Large intestine (tissue), 3 donors: ENCODE measurements at regions not wholly inside any gene's neighbourhood (a gene's known extent, or its start where the extent isn't known, plus 50 kb on each side); places are given as distances from the start of the nearest gene placed in this dataset.

Source experiments
- DNase-seq, 2 donors: peaks; one replicate each; pipeline versions ENCODE4 v3.0.0 to v3.0.0-alpha.2; 2013
- H3K27ac ChIP-seq: one replicate; pipeline ENCODE4 v1.5.1; 2013; ENCODE audit warnings: low read length
- H3K27me3 ChIP-seq: 2 replicates; pipeline ENCODE4 v1.6.1; 2013; ENCODE audit warnings: low read length; ENCODE audit not compliant: control insufficient read depth, insufficient read depth
- H3K36me3 ChIP-seq: 2 replicates; pipeline ENCODE4 v1.6.1; 2013; ENCODE audit warnings: low read length; ENCODE audit not compliant: control insufficient read depth, insufficient read depth
- H3K4me1 ChIP-seq: one replicate; pipeline ENCODE4 v1.6.1; 2013; ENCODE audit warnings: low read length; ENCODE audit not compliant: control insufficient read depth, insufficient read depth
- H3K4me3 ChIP-seq: one replicate; pipeline ENCODE4 v1.5.1; 2013; ENCODE audit warnings: low read length
- H3K9me3 ChIP-seq: one replicate; pipeline ENCODE4 v1.6.1; 2013; ENCODE audit warnings: mild to moderate bottlenecking, low read depth, low read length, moderate library complexity; ENCODE audit not compliant: control insufficient read depth
- WGBS: methylation state at CpG from one replicate; pipeline ENCODE4 v1.1.5; 2013; ENCODE audit warnings: low lambda C conversion rate; ENCODE audit not compliant: insufficient coverage; 5-methylcytosine and 5-hydroxymethylcytosine counted together

DNA sequence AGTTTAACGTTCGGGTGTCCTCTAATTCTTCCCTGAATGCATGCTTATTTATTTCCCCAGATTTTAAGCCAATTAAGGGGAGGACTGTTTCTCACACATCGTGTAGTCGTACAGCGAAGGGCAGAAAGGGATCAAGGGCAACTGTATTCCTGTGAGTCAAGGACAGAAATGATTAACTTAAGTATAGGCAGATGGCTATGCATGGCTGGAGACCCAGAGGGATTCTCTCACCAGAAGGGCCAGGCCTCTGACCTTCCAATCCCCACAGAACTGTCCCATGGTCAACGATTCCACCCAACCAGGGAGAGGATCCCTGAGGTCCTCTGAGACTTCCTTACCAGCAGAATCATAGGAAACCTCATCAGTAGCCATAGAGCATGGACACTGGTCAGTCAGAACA lies 161.8 kb upstream of the MAP1B start:
- DNase-seq = no peak
- H3K27me3 ChIP-seq = no peaks in the 10 kb centered on the region
- H3K27ac ChIP-seq = no peak overlapping the region
- no peaks in the 10 kb centered on the region for H3K9me3 ChIP-seq
- WGBS = no CpG with 5 or more reads among the region's 6 CpGs
- H3K4me3 ChIP-seq = no peak overlapping the region
- H3K4me1 ChIP-seq = no peaks in the 10 kb centered on the region
- H3K36me3 ChIP-seq = no peaks in the 10 kb centered on the region

DNA sequence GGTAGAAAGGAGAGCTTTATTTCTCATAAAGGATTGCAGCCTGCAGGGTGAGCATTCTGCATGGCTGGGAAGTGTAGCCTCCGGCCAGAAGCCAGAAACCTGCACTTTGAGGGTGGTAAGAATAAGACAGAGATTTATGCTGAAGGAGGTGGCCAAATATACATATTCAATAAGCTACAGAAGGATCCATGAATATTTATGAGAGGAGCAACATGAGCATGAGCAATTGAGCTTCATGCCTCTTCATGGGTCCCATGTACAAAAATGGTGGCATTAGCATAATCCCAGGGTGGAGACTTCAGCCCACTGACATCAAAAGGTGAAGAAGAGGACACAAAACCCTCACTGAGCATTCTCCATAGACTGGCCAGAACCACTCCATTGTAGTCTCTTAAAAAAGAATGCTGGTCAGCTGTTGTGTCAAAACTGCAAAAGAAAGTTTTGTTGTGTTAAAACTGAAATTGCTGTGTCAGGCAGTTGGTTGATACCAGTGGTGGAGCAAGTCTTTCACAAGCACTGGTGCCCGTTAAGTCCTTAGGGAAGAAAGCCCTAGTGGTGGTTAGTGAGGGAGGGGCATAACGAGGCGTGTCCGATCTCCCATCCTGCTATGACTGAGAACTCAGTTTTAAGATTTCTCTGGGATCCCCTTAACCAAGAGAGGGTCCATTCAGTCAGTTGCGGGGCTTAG lies 160.8 kb upstream of the MAP1B start:
- no peak for DNase-seq
- no peaks in the 10 kb centered on the region for H3K4me1 ChIP-seq
- no peaks in the 10 kb centered on the region for H3K27me3 ChIP-seq
- H3K4me3 ChIP-seq = no peak overlapping the region
- WGBS = no CpG with 5 or more reads among the region's 6 CpGs
- H3K9me3 ChIP-seq = no peaks in the 10 kb centered on the region
- H3K27ac ChIP-seq = no peak overlapping the region
- H3K36me3 ChIP-seq = no peaks in the 10 kb centered on the region

DNA sequence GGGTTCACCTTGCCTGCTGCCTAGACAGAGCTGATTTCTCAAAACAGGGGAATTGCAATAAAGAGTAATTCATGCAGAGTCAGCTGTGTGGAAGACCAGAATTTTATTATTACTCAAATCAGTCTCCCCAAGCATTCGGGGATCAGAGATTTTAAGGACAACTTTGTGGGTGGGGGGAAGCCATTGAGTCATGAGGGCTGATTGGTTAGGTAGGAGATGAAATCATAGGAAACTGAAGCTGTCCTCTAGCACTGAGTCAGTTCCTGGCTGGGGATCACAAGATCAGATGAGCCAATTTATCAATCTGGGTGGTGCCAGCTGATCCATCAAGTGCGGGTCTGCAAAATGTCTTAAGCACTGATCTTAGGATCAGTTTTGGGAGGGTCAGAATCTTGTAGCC lies 159.1 kb upstream of the MAP1B start:
- Histone ChIP-seq H3K4me1 (no peaks in the 10 kb centered on the region), H3K36me3 (no peaks in the 10 kb centered on the region), H3K4me3 (no peak overlapping the region), H3K9me3 (no peaks in the 10 kb centered on the region), H3K27ac (no peak overlapping the region), H3K27me3 (no peaks in the 10 kb centered on the region)
- WGBS = no CpG with 5 or more reads among the region's 2 CpGs
- no peak for DNase-seq

DNA sequence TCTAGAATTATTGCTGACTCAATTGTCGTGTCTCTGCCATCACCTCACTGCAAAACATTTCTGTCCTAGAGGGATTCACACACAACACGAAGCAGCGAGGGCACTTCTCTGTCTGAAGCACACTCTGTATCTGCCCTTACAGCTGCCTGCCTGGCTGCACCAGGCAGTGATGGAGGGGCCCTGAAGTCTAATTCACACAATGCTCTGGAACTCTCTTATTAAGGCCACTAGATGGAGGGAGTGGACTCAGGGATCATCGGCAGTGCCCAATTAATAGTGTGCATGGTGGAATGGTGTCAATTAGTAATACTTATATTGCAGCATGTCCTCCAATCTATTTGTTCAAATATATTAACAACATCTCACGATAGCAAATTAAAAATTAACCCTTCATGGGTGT lies 157.5 kb upstream of the MAP1B start:
- DNase-seq = no peak
- WGBS = 88% methylated on average over 1 of the region's 5 CpGs

DNA sequence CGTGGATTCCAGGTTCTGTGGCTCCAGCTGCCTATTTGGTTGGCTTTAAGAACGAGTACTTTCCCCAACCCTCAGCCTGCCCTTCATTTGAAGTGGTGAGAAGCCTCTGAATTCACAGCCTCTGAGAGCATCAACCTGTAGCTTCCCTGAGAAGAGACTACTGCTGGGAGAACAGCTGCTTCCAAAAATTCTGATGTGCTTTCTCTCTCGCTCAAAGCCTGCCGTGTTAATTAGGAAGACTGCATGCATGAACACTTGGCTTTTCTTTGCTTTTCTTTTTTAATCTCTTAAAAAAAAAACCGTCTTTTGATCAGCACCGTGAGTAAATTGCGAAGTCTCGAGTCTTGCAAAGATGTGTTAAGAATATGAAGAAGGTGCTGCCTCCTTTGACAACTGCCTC lies 153.4 kb upstream of the MAP1B start:
- Histone ChIP-seq H3K9me3 (no peaks in the 10 kb centered on the region), H3K36me3 (no peaks in the 10 kb centered on the region), H3K4me3 (no peak overlapping the region), H3K27me3 (no peaks in the 10 kb centered on the region), H3K27ac (no peak overlapping the region), H3K4me1 (no peaks in the 10 kb centered on the region)
- 100% methylated on average over 3 of the region's 8 CpGs for WGBS
- DNase-seq = no peak

More for the DNA sequence above, 157.5 kb upstream of the MAP1B start:
- Histone ChIP-seq H3K4me1 (no peaks in the 10 kb centered on the region), H3K27ac (no peak overlapping the region), H3K36me3 (no peaks in the 10 kb centered on the region), H3K9me3 (no peaks in the 10 kb centered on the region), H3K27me3 (no peaks in the 10 kb centered on the region), H3K4me3 (no peak overlapping the region)

DNA sequence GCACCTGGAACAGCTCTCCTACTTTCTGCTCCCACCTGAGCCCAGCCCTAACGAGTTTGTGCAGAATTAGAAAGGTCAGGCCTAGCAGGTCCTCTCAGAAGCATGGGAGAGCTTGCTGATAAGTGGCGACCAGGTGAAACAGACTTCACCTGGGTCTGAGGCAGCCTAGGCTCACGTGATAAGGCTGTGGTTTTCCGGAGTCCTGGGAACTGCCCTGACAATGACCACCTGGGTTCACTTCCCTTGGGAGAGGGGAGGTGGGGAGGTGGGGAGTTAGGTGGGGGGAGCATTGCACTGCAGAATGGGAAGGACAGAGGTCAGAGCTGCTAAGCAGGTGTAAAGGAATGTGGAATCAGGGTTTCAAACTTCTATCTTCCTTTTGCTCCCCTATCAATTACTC lies 152.9 kb upstream of the MAP1B start:
- no CpG with 5 or more reads among the region's 4 CpGs for WGBS
- Histone ChIP-seq H3K4me1 (no peaks in the 10 kb centered on the region), H3K9me3 (no peaks in the 10 kb centered on the region), H3K4me3 (no peak overlapping the region), H3K27ac (no peak overlapping the region), H3K27me3 (no peaks in the 10 kb centered on the region), H3K36me3 (no peaks in the 10 kb centered on the region)
- no peak for DNase-seq

DNA sequence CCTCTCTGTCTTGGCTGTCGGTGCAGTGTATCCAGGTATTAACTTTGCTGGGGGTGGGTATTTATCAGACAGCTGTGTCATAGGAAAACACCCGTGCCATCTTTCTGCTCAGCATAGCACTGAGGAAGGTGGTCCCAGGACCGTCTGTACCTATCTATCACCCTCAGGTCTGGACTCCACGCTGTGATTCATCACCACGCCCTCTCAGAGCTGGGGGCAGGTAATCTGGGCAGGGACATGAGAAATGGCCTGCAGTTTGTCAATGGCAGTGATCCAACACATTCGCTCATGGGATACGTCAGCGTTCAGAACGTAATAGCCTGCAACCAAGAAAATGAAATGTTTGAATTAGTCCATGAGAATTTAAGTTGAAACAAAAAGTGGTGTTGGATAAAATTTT lies 151.6 kb upstream of the MAP1B start:
- Histone ChIP-seq H3K27me3 (no peaks in the 10 kb centered on the region), H3K9me3 (no peaks in the 10 kb centered on the region), H3K27ac (no peak overlapping the region), H3K4me3 (no peak overlapping the region), H3K4me1 (no peaks in the 10 kb centered on the region), H3K36me3 (no peaks in the 10 kb centered on the region)
- WGBS = 100% methylated on average over 4 of the region's 9 CpGs
- no peak for DNase-seq

DNA sequence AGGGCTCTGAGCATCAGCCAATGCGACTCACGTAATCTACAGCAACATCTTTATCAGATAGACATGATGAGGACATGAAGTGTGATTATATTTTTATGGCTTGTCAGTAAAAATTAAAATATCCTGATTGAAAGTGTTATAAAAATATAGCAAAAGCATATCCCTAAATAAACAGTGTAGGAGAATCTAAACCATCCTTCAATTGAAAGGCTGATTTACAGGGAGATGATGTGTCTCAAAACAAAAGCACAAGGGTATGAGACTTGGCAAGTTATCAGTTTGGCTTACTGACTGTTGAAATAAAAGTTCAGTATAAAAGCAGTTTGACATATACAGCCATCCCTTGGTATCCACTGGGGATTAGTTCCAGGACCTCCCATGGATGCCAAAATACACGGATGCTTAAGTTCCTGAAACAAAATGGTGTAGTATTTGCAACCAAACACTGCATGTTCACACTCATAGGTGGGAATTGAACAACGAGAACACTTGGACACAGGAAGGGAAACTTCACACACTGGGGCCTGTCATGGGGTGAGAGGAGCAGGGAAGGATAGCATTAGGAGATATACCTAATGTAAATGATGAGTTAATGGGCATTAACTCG lies 149.9 kb upstream of the MAP1B start:
- WGBS = no CpG with 5 or more reads among the region's 5 CpGs
- Histone ChIP-seq H3K27ac (no peak overlapping the region), H3K36me3 (no peaks in the 10 kb centered on the region), H3K9me3 (no peaks in the 10 kb centered on the region), H3K4me3 (no peak overlapping the region), H3K27me3 (no peaks in the 10 kb centered on the region), H3K4me1 (no peaks in the 10 kb centered on the region)
- no peak for DNase-seq

DNA sequence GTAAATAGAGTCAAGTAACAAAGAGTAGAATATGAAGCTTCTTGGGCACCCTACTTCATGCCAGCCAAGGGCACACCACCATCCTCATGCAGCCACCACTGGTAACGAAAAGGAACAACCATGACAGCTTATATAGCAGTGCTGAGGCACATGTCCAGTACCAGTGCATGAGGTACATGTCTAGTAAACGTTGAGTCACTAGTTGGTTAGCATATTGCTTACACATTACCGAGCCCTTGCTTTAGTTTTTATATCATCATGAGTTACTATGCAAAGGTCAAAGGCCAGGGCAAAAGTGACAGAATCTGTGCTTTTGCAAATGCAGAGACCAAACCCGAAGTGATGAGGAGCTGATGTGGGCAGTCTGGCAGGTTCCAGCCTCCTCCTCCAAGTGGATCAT lies 147.1 kb upstream of the MAP1B start:
- H3K27me3 ChIP-seq = no peaks in the 10 kb centered on the region
- DNase-seq = no peak
- H3K4me1 ChIP-seq = no peaks in the 10 kb centered on the region
- no peak overlapping the region for H3K4me3 ChIP-seq
- no peak overlapping the region for H3K27ac ChIP-seq
- WGBS = no CpG with 5 or more reads among the region's 4 CpGs
- H3K36me3 ChIP-seq = no peaks in the 10 kb centered on the region
- no peaks in the 10 kb centered on the region for H3K9me3 ChIP-seq

DNA sequence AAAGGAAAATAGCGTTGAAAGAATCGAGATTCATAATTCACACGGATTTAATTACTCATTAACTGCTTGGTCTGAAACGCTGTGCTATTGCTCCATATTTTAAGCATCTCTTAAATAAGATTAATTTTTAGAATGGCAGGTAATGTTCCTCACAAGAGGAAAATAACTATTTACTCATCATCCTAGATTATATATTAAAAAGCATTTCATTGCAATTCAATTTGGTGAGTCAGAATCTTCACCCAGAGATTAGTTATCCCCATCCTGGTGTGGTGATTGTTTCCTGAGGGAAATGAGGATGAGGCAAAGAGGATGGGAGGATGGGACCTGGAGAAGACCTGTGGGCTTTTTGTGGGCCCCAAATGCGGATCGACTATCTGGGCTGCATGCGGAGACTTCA lies 145.5 kb upstream of the MAP1B start:
- no peaks in the 10 kb centered on the region for H3K9me3 ChIP-seq
- no peak for DNase-seq
- no peak overlapping the region for H3K4me3 ChIP-seq
- no peak overlapping the region for H3K27ac ChIP-seq
- H3K27me3 ChIP-seq = no peaks in the 10 kb centered on the region
- WGBS = 100% methylated on average over 3 of the region's 7 CpGs
- no peaks in the 10 kb centered on the region for H3K36me3 ChIP-seq
- H3K4me1 ChIP-seq = no peaks in the 10 kb centered on the region

DNA sequence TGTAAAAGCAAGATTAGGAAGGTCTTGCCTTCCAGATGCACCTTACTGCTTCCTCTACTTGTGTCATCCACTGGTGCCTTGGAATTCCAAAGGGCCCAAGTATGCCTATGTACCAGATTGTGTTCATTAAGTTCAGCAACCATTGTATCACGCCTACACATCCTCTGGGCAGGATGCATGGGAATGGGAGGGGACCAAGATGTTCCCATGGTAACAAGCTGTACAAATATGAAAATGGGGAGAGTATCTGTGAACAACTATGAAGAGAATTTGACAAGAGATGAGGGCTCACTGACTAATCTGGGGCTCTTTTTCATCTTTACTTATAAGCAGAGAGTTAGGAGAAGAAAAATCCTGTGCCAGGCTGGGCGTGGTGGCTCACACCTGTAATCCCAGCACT lies 137.8 kb upstream of the MAP1B start:
- H3K4me3 ChIP-seq = no peak overlapping the region
- H3K27me3 ChIP-seq = no peaks in the 10 kb centered on the region
- H3K27ac ChIP-seq = no peak overlapping the region
- no peaks in the 10 kb centered on the region for H3K36me3 ChIP-seq
- no peaks in the 10 kb centered on the region for H3K9me3 ChIP-seq
- no peaks in the 10 kb centered on the region for H3K4me1 ChIP-seq
- DNase-seq = no peak
- WGBS = no CpG with 5 or more reads among the region's 2 CpGs
